ENCODE measurements at regions not wholly inside any gene's neighbourhood (a gene's known extent, or its start where the extent isn't known, plus 50 kb on each side); places are given as distances from the start of the nearest gene placed in this dataset.
"Not testable (repeated sequence)": the region's sequence is repeated elsewhere in the genome, so short reads cannot be mapped to it uniquely, and the experiment has no call there.

- DNase-seq, result not testable (repeated sequence)
Observed at GRCh38 chr2:130248355-130248754, 50.1 kb upstream of the TUBA3E start.
